Stimulated activated CD4-positive, alpha-beta T cell treated with anti-CD3 and anti-CD28 coated beads, Interleukin-2, amount 100 ng/mL, for 24 hours (primary cell): ENCODE measurements at regions not wholly inside any gene's neighbourhood (a gene's known extent, or its start where the extent isn't known, plus 50 kb on each side); places are given as distances from the start of the nearest gene placed in this dataset.

Experiments
- DNase-seq, 2 donors: peaks; one replicate each; pipeline ENCODE4 v3.0.0-alpha.2; 2020

GRCh38 chr11:134639586-134640330 lies 227.7 kb upstream of the B3GAT1 start:
- no peak for DNase-seq

DNA sequence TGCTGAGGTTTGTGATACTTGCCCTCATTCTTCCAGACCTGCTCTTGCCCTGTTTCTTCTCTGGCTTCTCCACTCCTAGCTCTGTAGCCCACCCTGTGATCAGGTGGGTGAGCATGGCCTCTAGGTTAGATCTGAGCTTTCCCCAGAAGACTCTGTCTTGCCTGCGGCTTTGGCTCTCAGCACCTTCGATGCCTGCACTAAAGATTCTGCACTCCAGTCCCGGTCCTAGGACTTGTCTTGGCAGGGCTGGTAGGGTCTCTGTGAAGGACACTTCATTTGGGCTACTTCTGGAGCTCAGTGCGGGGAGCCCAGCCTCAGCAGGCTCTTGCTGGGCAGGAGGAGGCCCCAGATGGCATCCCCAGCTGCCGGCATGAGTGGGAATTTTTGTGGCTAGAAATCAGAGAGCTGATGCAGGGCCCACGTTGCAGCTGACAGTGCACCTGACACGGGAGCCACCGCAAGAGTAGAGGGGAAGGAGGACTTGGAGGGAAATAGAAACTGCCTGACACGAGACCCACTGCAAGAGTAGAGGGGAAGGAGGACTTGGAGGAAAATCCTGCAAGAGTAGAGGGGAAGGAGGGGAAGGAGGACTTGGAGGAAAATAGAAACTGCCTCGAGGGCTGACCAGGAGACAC lies 226.9 kb upstream of the B3GAT1 start:
- no peak for DNase-seq

GRCh38 chr11:134637091-134638015 lies 225.3 kb upstream of the B3GAT1 start:
- DNase-seq, result no peak

- DNase-seq, result no peak
Observed at GRCh38 chr11:134636071-134636470, 224.0 kb upstream of the B3GAT1 start.

GRCh38 chr11:134634897-134635831 lies 223.1 kb upstream of the B3GAT1 start:
- DNase-seq, result no peak

GRCh38 chr11:134633276-134633675 lies 221.2 kb upstream of the B3GAT1 start:
- DNase-seq, result no peak

- no peak for DNase-seq
Observed at GRCh38 chr11:134632347-134633119, 220.5 kb upstream of the B3GAT1 start.

- no peak for DNase-seq
Observed at GRCh38 chr11:134630861-134631260, 218.8 kb upstream of the B3GAT1 start.

- no peak for DNase-seq
Observed at GRCh38 chr11:134628426-134628825, 216.4 kb upstream of the B3GAT1 start.

DNA sequence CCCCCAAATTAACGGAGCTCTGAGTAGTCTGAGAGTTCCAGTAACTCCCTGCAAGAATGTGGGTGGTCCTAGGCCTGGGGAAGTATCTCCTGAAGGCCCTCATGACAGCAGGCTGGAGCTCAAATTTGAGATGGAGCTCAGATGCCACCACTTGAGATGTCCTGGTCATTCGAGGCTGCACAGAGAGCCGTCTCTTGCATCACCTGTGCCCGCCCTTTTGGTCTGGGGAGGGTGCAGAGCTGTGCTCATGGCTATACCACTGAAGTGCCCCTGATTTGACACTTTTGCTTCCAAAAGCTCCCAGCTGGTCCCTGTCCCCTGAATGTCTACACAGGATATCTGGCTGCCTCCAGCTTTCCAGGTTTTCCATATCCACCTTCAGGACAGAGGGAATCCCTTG lies 214.0 kb upstream of the B3GAT1 start:
- DNase-seq, result no peak

GRCh38 chr11:134625631-134626030 lies 213.6 kb upstream of the B3GAT1 start:
- no peak for DNase-seq

DNA sequence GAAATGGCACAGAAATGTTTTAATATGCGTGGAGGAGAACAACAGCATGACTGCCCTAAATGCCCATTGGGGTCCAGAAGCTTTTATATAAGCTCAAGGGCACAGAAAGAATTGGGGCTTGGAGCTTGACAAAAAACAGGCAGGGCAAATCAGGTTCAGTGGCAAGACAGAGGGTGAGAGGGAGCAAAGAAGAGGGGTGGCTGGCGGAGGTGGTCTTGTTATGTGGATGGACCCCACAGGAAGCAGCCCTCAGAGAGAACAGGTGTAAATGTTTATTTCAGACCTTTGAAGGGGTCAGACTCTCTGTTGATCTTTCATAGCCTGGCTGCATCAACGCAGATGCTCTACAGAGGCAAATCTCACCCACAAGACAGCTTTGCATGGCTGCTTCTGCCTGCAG lies 213.1 kb upstream of the B3GAT1 start:
- no peak for DNase-seq

DNA sequence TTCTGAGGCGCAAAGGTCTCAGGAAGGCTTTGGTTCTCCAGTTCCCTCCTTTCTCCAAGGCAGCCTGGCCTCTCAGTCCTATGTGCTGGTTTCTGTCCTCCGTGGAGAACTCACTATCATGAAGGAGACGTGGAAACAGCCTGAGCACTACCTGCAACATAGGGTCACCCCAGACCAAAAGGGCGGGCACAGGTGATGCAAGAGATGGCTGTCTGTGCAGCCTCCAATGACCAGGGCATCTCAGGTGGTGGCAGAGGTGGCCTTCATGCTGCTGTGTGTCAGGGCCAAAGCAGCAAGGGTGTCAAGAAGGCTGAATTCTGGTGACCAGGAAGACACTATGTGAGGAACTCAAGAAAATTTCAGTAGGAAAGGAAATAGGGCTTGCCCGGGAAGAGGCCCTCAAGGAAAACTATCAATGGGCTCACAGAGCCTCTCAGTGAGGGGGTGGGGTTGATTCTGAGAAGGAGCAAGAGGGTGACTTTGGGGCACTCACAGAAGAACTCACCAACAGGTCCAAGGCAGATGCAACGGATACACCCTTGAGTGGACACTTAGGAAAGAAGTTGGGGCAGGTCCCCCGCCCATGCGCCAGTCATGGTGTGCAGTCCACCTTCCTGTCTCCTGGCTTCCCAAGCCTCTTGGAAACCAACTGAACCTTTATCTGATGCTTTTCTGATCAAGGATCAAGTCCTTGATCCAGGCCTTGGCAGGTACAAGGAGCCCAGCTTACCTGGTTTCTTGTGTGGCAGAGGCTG lies 212.3 kb upstream of the B3GAT1 start:
- no peak for DNase-seq

DNA sequence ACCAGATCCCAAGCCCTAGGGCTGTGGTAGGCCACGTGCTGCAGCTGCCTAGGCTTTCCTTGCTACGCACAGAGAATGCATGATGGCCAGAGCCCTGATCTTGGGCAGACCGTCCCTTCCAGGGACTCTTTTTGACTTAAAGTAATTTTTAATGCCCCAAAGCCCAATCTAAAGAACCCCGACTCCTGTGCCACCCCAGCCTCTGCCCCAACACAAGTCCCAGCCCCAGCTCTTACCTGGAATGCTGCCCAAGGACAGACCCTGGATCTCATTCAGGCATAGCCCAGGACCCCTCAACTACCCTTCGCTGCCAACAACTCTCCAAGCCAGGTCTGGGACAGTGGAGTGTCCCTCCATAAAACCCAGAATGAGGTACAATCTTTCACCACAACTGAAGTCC lies 211.7 kb upstream of the B3GAT1 start:
- no peak for DNase-seq

DNA sequence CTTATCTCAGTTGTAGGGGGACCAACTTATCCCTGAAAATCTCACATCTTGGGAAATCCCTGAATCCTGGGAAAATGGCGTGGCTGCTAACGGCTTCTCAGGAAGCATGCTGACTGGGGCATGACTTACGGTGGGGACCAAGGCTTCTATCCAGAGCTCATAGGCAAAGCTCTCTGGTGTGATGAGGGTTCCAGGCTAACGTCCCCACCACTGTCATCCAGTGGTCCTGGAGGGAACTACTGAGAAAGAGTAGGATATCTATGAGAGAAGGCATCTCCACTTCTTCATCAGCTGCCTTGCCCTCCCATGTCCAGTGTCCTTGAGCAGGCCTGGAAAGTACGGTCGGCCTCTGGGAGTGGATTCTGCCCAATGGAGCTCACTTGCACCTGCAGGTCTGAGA lies 210.4 kb upstream of the B3GAT1 start:
- DNase-seq, result no peak

- no peak for DNase-seq
Observed at GRCh38 chr11:134617360-134617759, 205.3 kb upstream of the B3GAT1 start.

- DNase-seq, result no peak
Observed at GRCh38 chr11:134616038-134616437, 204.0 kb upstream of the B3GAT1 start.

DNA sequence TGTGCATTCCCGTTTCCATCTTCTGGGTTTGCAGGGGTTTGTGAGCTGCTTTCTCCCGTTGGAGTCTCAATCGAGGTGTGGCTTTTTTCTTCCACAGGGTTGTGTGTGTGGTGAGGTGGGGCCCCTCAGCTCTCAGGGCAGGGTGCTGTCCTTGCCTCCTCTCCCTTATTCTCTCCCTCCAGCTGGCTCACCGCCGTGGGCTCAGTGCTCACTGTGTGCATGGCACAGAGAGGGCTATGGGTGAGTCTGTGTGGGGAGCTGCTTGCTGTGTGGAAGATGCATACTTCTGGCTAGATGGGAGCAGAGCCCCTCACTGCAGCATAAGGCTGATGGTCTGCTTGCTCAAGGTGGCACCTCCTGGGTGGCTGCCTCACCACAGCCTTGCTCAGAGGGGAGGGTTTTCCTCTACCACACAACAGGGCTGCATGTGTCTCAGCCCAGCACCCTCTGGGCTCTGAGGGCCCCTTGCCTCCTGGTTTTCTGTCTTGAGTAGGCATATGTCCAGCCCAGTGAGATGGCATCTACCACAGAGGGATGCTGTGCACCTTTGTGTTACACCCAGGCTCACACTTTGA lies 203.1 kb upstream of the B3GAT1 start:
- no peak for DNase-seq

DNA sequence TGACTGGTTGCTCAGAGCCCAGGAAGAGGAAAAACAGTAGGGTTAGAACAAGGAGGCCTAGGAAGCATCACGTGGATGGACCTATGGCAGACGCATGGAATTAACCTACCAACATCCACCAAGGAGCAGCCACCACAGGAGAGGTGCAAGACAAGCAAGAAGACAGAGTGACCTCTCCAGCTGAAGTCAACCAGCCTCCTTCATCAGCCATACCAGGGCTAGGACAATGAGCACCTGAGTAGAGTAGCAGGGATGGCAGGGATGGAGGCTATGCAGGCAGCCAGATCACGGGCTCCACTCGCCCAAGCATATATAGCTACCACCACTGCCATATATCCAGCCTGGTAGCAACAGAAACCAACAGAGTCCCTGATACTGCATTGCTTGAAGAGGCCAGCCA lies 202.1 kb upstream of the B3GAT1 start:
- no peak for DNase-seq

- DNase-seq, result no peak
Observed at GRCh38 chr11:134613646-134614045, 201.6 kb upstream of the B3GAT1 start.
